ENCODE measurements at regions not wholly inside any gene's neighbourhood (a gene's known extent, or its start where the extent isn't known, plus 50 kb on each side); places are given as distances from the start of the nearest gene placed in this dataset.

DNA sequence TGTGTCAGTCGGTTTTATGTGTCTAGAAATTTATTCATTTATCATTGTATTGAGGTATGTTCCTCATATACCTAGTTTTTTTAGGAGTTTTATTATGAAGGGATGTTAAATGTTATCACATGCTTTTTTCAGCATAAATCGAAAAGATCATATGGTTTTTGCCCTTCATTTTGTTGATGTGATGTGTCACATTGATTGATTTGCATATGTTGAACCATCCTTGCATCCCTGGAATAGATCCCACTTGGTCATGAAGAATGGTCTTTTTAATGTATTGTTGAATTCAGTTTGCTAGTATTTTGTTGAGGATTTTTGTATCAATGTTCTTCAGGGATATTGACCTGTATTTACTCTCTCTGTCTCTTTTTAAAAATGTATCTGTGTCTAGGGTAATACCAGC, 230.3 kb downstream of the RAP2B start:
- no peak for TF ChIP-seq EZH2 (IDR thresholded peaks at IDR 0.05; ENCODE audit: borderline replicate concordance, low read depth, low read length, poor library complexity, severe bottlenecking)
- TF ChIP-seq, protein P1, sequence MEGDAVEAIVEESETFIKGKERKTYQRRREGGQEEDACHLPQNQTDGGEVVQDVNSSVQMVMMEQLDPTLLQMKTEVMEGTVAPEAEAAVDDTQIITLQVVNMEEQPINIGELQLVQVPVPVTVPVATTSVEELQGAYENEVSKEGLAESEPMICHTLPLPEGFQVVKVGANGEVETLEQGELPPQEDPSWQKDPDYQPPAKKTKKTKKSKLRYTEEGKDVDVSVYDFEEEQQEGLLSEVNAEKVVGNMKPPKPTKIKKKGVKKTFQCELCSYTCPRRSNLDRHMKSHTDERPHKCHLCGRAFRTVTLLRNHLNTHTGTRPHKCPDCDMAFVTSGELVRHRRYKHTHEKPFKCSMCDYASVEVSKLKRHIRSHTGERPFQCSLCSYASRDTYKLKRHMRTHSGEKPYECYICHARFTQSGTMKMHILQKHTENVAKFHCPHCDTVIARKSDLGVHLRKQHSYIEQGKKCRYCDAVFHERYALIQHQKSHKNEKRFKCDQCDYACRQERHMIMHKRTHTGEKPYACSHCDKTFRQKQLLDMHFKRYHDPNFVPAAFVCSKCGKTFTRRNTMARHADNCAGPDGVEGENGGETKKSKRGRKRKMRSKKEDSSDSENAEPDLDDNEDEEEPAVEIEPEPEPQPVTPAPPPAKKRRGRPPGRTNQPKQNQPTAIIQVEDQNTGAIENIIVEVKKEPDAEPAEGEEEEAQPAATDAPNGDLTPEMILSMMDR (conservative IDR thresholded peaks at IDR 0.05; ENCODE audit: low read depth, low read length): no peak
